CD4-positive, alpha-beta memory T cell (primary cell): ENCODE measurements at regions not wholly inside any gene's neighbourhood (a gene's known extent, or its start where the extent isn't known, plus 50 kb on each side); places are given as distances from the start of the nearest gene placed in this dataset.

Experiments used
- CTCF ChIA-PET: fragments of 350-600 bp; sonication (Branson Sonifier 250); formaldehyde crosslinking; loops from one replicate; lab custom pipeline; 2021; ENCODE audit warnings: inconsistent platforms; ENCODE audit not compliant: partially characterized antibody; lab: Charles Lee
- POLR2A ChIA-PET: fragments of 350-600 bp; sonication (Branson Sonifier 250); formaldehyde crosslinking; loops from one replicate; lab custom pipeline; 2021; ENCODE audit not compliant: partially characterized antibody; lab: Charles Lee
- DNase-seq, 5 donors: peaks; one replicate each; pipeline versions ENCODE4 v3.0.0 to v3.0.0-alpha.2; 2020 to 2022; ENCODE audit warnings: mixed read lengths in 1 of 5
- H3K27ac ChIP-seq: one replicate; pipeline ENCODE4 v1.7.0; 2013; ENCODE audit warnings: low read depth, low read length
- H3K27me3 ChIP-seq: 2 replicates; pipeline ENCODE4 v1.7.0; 2013; ENCODE audit warnings: mild to moderate bottlenecking, low read length, moderate library complexity; ENCODE audit not compliant: insufficient read depth
- H3K36me3 ChIP-seq: 2 replicates; pipeline ENCODE4 v1.7.0; 2013; ENCODE audit warnings: mild to moderate bottlenecking, low read length, moderate library complexity; ENCODE audit not compliant: insufficient read depth
- H3K4me1 ChIP-seq: 2 replicates; pipeline ENCODE4 v1.7.0; 2013; ENCODE audit warnings: mild to moderate bottlenecking, low read length, moderate library complexity; ENCODE audit not compliant: insufficient read depth
- H3K4me3 ChIP-seq, 2 donors: one replicate each; pipeline ENCODE4 v1.7.0; 2013; ENCODE audit warnings: low read length in 2 of 2, mild to moderate bottlenecking in 1 of 2
- H3K9me3 ChIP-seq, 2 donors: one replicate each; pipeline ENCODE4 v1.7.0; 2013; ENCODE audit warnings: low read length in 2 of 2, control low read depth in 1 of 2; ENCODE audit not compliant: control insufficient read depth in 1 of 2
- H3K27ac Mint-ChIP-seq, 7 donors: one replicate each; pipeline ENCODE4 v1.8.0; 2020 to 2021; ENCODE audit warnings: mixed read lengths in 7 of 7, mild to moderate bottlenecking in 6 of 7, inconsistent platforms in 3 of 7, moderate library complexity in 3 of 7
- H3K27me3 Mint-ChIP-seq, 2 donors: one replicate each; pipeline ENCODE4 v1.8.0; 2020 to 2021; ENCODE audit warnings: mixed read lengths in 2 of 2
- H3K36me3 Mint-ChIP-seq, 2 donors: one replicate each; pipeline ENCODE4 v1.8.0; 2020 to 2021; ENCODE audit warnings: mixed read lengths in 2 of 2, inconsistent platforms in 1 of 2, mild to moderate bottlenecking in 1 of 2
- H3K4me1 Mint-ChIP-seq, 4 donors: one replicate each; pipeline ENCODE4 v1.8.0; 2020 to 2021; ENCODE audit warnings: mixed read lengths in 4 of 4, mild to moderate bottlenecking in 1 of 4
- H3K4me3 Mint-ChIP-seq, 8 donors: one replicate each; pipeline ENCODE4 v1.8.0; 2020 to 2021; ENCODE audit warnings: mixed read lengths in 8 of 8, mild to moderate bottlenecking in 7 of 8, moderate library complexity in 6 of 8, inconsistent platforms in 3 of 8
- H3K9me3 Mint-ChIP-seq, 8 donors: one replicate each; pipeline ENCODE4 v1.8.0; 2020 to 2021; ENCODE audit warnings: mixed read lengths in 8 of 8, mild to moderate bottlenecking in 5 of 8, inconsistent platforms in 3 of 8, moderate library complexity in 1 of 8
- intact Hi-C: fragments of 100-400 bp; cut with micrococcal nuclease; formaldehyde crosslinking; loops from one replicate; pipeline ENCODE4 v1.15.1; 2023

GRCh38 chr7:34596887-34597286 lies 61.1 kb upstream of the NPSR1 start:
- no peaks in the 10 kb centered on the region for H3K4me1 ChIP-seq
- Mint-ChIP-seq H3K4me3 (no peak overlapping the region), H3K27me3 (peaks cover 0 to 3% of the 10 kb centered on the region in 2 donors), H3K36me3 (no peaks in the 10 kb centered on the region), H3K27ac (no peak overlapping the region), H3K4me1 (no peaks in the 10 kb centered on the region), H3K9me3 (peaks cover 0 to 6% (median under 1%) of the 10 kb centered on the region in 8 donors)
- intact Hi-C loops: no loop called here
- no peak for DNase-seq
- H3K9me3 ChIP-seq: no peaks in the 10 kb centered on the region
- POLR2A ChIA-PET: no interaction called here
- no peak overlapping the region for H3K27ac ChIP-seq
- H3K27me3 ChIP-seq: no peaks in the 10 kb centered on the region
- no peak overlapping the region for H3K4me3 ChIP-seq
- H3K36me3 ChIP-seq: no peaks in the 10 kb centered on the region
- CTCF ChIA-PET: interaction anchor here (0.6 kb wide), 2 partner anchors 81 to 515 kb away, joined by 4 to 7 read pairs; no protein-coding TSS in a partner anchor

- POLR2A ChIA-PET: no interaction called here
- Mint-ChIP-seq H3K9me3 (peaks cover 0 to 6% (median 2%) of the 10 kb centered on the region in 8 donors), H3K27ac (no peak overlapping the region), H3K36me3 (no peaks in the 10 kb centered on the region), H3K4me1 (no peaks in the 10 kb centered on the region), H3K27me3 (peaks cover 2% of the 10 kb centered on the region in 2 donors), H3K4me3 (no peak overlapping the region)
- Histone ChIP-seq H3K27ac (no peak overlapping the region), H3K4me3 (no peak overlapping the region), H3K27me3 (no peaks in the 10 kb centered on the region), H3K4me1 (no peaks in the 10 kb centered on the region), H3K9me3 (no peaks in the 10 kb centered on the region), H3K36me3 (no peaks in the 10 kb centered on the region)
- intact Hi-C loops: no loop called here
- CTCF ChIA-PET: no interaction called here
- no peak for DNase-seq
These were observed 54.1 kb upstream of the NPSR1 start for GRCh38 chr7:34603711-34604444.
